ENCODE measurements at regions not wholly inside any gene's neighbourhood (a gene's known extent, or its start where the extent isn't known, plus 50 kb on each side); places are given as distances from the start of the nearest gene placed in this dataset.

DNA sequence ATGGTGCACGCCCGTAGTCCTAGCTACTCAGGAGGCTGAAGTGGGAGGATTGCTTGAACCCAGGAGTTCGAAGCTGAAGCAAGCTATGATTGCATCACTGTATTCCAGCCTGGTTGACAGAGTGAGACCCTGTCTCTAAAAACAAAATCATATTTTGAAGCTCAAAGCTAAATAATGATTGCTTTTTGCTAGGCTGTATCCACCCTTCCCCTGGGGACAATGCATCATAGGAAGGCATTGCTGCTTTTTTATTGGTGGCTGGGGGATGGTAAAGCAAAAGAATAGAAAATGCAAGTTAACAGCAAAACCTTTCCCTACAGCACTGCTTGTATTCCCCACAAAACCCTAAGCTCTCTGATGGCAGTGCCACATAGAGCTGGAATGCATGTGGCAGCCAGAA, 107.5 kb upstream of the WAC start:
- TF ChIP-seq TAF1 (IDR thresholded peaks at IDR 0.05; ENCODE audit: borderline replicate concordance, low read depth, low read length) (no peak), POLR2A (IDR thresholded peaks at IDR 0.05; ENCODE audit: low read depth, low read length) (no peak), POLR2AphosphoS5 (IDR thresholded peaks at IDR 0.05; ENCODE audit: low read depth, low read length) (no peak)
- no peak for FAIRE-seq
- DNase-seq (ENCODE audit: insufficient read length) = no peak

DNA sequence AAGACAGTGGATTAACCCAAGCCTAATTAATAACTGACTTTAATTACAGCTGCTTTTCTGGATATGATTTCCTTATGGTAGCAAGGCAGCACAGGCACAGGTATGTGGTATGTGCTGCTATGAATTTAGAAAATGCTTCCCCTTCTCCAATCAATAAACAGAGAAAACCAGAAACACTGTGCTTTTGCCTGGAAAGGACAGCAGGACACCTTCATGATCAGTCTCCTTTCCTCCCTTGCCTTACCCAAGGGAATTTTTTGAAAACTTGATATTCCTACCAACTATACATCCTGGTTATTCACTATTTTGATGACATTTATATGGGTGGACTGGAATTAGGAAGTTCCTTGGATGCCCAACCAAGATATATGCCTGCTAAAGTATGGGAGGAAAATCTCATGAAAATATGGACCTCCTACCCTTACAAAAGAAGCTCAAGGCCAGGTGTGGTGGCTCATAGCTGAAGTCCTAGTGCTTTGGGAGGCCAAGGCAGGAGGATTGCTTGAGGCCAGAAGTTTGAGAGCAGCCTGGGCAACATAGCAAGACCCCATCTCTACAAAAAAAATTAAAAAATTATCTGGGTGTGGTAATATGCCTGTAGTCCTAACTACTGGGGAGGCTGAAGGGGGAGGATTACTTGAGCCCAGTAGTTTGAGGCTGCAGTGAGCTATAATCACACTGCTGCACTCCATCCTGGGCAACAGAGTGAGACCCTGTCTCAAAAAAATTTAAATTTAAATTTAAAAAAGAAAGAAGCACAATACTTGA, 106.3 kb upstream of the WAC start:
- no peak for TF ChIP-seq POLR2AphosphoS5 (IDR thresholded peaks at IDR 0.05; ENCODE audit: low read depth, low read length)
- no peak for TF ChIP-seq POLR2A (IDR thresholded peaks at IDR 0.05; ENCODE audit: low read depth, low read length)
- no peak for TF ChIP-seq TAF1 (IDR thresholded peaks at IDR 0.05; ENCODE audit: borderline replicate concordance, low read depth, low read length)
- no peak for DNase-seq (ENCODE audit: insufficient read length)
- no peak for FAIRE-seq

DNA sequence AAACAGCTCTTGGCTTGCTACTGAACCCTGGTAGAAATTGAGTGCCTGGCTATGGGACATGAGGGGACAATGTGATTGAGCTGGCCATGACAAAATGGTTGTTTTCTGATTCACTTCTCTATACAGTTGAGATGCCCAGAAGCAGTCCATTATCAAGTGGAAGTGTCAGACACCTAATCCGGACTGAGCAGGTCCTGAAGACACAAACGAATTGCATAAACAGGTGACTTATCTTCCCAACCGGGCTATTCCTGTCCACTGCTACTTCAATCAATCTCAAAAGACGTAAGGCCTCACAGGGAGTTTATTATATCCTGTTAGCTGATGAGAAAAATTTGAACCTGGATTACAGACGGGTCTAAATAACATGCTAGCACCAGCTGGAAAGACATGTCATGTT, 105.5 kb upstream of the WAC start:
- FAIRE-seq (no peak), DNase-seq (ENCODE audit: insufficient read length) (no peak)
- TF ChIP-seq TAF1 (IDR thresholded peaks at IDR 0.05; ENCODE audit: borderline replicate concordance, low read depth, low read length) (no peak), POLR2AphosphoS5 (IDR thresholded peaks at IDR 0.05; ENCODE audit: low read depth, low read length) (no peak), POLR2A (IDR thresholded peaks at IDR 0.05; ENCODE audit: low read depth, low read length) (no peak)

DNA sequence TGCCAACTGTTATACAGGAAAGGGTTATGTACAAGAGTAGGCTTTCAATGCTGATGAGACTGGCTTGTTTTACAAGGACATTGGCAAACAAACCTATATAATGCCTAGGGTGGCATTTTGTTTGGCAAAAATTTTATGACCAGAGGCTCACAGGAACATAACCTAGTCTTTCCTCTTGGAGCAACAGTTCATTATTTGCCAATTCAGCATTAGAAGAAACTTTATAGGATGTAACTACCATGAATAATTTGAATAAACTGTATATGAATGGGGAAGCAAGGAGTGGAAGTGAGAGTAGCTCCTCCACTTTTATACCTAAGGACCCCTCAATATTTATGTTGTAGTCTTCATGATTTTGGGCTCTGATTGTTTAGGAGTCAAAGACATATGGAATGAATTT, 103.9 kb upstream of the WAC start:
- TF ChIP-seq POLR2AphosphoS5 (IDR thresholded peaks at IDR 0.05; ENCODE audit: low read depth, low read length) = no peak
- no peak for TF ChIP-seq POLR2A (IDR thresholded peaks at IDR 0.05; ENCODE audit: low read depth, low read length)
- no peak for TF ChIP-seq TAF1 (IDR thresholded peaks at IDR 0.05; ENCODE audit: borderline replicate concordance, low read depth, low read length)
- no peak for FAIRE-seq
- no peak for DNase-seq (ENCODE audit: insufficient read length)

DNA sequence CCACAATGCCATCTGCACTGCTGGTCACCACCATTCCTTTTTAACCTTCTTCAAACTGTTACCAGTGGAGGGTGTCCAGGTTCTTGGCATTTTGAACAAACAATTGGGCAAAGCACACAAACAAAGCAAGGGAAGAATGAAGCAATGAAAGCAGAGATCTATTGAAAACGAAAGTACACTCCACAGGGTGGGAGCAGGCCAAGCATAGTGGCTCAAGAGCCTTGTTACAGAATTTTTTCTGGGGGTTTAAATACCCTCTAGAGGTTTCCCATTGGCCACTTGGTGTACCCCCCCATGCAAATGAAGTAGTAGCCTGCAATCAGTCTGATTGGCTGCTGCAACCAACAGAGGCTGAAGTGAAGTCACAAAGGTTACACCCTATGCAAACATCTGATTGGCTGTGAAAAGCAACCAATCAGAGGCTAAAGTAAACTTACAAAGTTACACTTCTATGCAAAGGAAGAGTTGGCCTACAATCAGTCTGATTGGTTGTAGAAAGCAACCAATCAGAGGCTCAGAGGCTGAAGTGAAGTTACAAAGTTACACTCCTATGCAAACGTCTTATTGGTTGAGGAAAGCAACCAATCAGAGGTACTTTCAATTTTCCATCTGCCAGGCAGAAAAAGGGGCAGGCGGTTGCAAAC, 103.2 kb upstream of the WAC start:
- DNase-seq (ENCODE audit: insufficient read length) (no peak), FAIRE-seq (no peak)
- no peak for TF ChIP-seq POLR2AphosphoS5 (IDR thresholded peaks at IDR 0.05; ENCODE audit: low read depth, low read length)
- no peak for TF ChIP-seq TAF1 (IDR thresholded peaks at IDR 0.05; ENCODE audit: borderline replicate concordance, low read depth, low read length)
- no peak for TF ChIP-seq POLR2A (IDR thresholded peaks at IDR 0.05; ENCODE audit: low read depth, low read length)

DNA sequence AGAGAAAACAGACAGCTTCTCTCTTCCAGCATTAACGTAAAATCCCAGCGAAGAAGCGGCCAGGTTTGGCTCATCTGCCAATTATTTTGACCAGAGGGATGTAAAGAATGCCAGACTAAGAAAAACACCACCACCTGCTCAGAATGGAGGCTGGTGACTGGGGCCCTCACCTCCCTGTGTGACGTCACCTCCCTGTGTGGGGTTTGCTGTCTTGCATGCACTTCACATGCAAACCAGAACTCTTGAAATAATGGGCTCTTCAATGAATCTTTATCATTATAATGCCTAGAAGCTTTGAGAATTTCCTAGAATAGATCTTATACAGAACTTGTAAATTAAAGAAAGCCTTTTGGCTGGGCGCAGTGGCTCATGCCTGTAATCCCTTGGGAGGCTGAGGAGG, 101.8 kb upstream of the WAC start:
- FAIRE-seq = no peak

DNA sequence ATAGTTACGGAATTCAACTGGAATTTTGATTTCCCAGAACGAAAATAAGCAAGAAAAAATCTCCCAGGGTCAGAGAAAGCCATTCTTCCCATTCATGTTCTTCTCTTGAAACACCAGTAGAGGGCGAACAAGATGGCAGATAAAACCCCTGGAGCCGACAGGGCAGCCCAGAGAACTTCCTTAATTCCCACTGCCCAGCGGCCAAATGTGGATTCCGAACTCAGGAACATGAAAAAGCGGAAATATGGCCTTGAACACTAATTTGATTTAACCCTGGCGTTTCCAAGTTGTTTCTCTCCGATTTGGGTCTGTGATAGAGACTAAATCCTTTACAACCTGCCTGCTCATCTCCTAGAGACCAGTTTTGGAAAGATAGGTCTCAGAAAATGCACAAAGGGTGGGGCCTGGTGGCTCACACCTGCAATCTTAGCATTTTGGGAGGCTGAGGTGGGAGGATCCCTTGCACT, 100.7 kb upstream of the WAC start:
- TF ChIP-seq POLR2A (IDR thresholded peaks at IDR 0.05; ENCODE audit: low read depth, low read length) (no peak), TAF1 (IDR thresholded peaks at IDR 0.05; ENCODE audit: borderline replicate concordance, low read depth, low read length) (no peak), POLR2AphosphoS5 (IDR thresholded peaks at IDR 0.05; ENCODE audit: low read depth, low read length) (no peak)
- FAIRE-seq (peak; percentile 56), DNase-seq (ENCODE audit: insufficient read length) (peak; percentile 21)

More for the DNA sequence above, 101.8 kb upstream of the WAC start:
- DNase-seq (ENCODE audit: insufficient read length) = no peak
- no peak for TF ChIP-seq POLR2AphosphoS5 (IDR thresholded peaks at IDR 0.05; ENCODE audit: low read depth, low read length)
- no peak for TF ChIP-seq POLR2A (IDR thresholded peaks at IDR 0.05; ENCODE audit: low read depth, low read length)
- no peak for TF ChIP-seq TAF1 (IDR thresholded peaks at IDR 0.05; ENCODE audit: borderline replicate concordance, low read depth, low read length)

DNA sequence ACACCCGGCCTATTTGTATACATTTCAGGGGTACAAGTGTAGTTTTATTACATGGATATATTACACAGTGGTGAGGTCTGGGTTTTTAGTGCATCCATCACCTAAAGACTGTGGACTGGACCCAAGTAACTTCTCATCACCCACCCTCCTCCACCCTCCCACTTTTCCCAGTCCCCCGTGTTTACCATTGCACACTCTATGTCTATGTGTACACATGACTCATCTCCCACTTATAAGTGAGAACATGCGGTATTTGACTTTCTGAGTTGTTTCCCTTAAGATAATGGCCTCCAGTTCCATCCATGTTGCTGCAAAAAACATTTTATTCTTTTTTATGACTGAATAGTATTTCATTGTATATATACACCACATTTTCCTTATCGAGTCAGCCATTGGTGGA, 98.9 kb upstream of the WAC start:
- no peak for FAIRE-seq
- TF ChIP-seq TAF1 (IDR thresholded peaks at IDR 0.05; ENCODE audit: borderline replicate concordance, low read depth, low read length) = no peak
- no peak for TF ChIP-seq POLR2A (IDR thresholded peaks at IDR 0.05; ENCODE audit: low read depth, low read length)
- TF ChIP-seq POLR2AphosphoS5 (IDR thresholded peaks at IDR 0.05; ENCODE audit: low read depth, low read length) = no peak
- DNase-seq (ENCODE audit: insufficient read length) = no peak

DNA sequence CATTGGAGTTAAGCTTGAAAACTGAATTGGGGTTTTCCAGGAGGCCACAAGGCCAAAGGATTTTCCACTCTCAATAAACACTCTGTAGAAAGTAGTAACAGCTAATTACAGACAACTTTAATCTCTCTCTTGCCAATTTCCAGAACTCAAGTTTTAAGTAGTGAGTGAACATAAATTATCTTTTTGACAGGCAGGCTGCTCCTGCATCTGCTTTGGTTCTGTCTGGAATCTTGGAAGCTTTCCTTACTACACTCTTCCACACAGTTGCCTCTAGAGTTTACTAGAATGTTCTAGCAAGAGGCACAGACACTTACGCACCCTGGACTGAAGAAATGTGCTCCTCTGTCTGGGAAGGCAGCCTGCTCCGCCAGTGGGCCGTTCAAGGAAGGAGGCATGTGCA, 90.5 kb upstream of the WAC start:
- no peak for DNase-seq (ENCODE audit: insufficient read length)
- TF ChIP-seq POLR2AphosphoS5 (IDR thresholded peaks at IDR 0.05; ENCODE audit: low read depth, low read length) (no peak), POLR2A (IDR thresholded peaks at IDR 0.05; ENCODE audit: low read depth, low read length) (no peak), TAF1 (IDR thresholded peaks at IDR 0.05; ENCODE audit: borderline replicate concordance, low read depth, low read length) (no peak)
- FAIRE-seq = no peak

DNA sequence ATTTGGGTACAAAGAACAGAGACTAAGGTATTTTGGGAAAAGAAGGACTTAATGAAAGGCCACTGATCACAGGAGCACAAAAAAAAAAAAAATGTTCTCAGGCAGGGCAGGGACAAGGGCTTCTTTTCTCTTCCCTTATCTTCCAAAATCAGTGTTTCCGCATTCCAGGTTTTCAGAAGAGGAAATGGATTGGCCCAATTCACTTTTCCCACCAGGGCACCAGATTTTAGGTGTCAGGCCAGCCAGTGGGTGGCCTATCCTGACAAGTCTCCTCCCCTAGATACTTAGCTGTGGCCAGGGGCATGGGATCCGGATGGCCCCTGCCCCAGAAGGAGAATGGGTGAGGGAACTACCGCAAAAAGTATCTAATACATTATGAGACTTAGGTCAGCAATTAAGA, 88.9 kb upstream of the WAC start:
- TF ChIP-seq POLR2AphosphoS5 (IDR thresholded peaks at IDR 0.05; ENCODE audit: low read depth, low read length) (no peak), POLR2A (IDR thresholded peaks at IDR 0.05; ENCODE audit: low read depth, low read length) (no peak), TAF1 (IDR thresholded peaks at IDR 0.05; ENCODE audit: borderline replicate concordance, low read depth, low read length) (no peak)
- FAIRE-seq (no peak), DNase-seq (ENCODE audit: insufficient read length) (no peak)

DNA sequence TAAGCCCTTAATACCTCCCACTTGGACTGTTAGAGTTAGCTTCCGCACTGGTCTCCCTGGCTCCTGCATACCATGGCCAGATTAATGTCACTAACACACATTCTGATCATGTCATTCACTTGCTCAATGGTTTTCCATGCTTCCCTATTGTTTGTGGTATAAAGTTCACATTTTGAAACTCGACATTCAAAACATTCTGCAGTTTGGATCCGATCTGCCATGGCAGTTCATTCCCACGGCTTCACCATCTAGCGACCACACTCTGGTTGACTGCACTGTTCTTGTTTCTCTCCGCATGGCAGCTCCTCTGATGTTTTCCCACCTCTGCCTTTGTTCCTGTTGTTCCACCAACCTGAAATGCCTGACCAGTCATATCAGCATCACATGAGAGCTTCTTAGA, 87.4 kb upstream of the WAC start:
- TF ChIP-seq POLR2A (IDR thresholded peaks at IDR 0.05; ENCODE audit: low read depth, low read length) = no peak
- TF ChIP-seq TAF1 (IDR thresholded peaks at IDR 0.05; ENCODE audit: borderline replicate concordance, low read depth, low read length) = no peak
- TF ChIP-seq POLR2AphosphoS5 (IDR thresholded peaks at IDR 0.05; ENCODE audit: low read depth, low read length) = no peak
- DNase-seq (ENCODE audit: insufficient read length) = no peak
- no peak for FAIRE-seq

DNA sequence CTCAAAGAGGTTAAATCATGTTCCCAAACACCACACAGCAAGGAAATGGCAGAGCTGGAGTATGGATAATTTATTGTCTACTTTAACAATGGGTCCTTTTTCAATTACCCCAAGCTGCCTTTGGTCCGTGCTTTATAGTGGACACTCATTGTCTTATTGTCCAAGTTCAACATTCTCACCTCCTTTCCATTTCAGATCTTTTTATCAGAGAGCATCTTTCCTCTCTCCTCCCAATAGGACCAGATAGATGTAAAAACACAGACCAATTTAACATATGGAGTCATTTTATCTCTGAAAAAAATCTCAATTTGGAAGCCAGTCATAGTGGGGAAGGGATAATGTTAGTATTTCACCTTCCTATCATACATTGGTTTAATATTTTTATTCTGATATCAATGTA, 83.5 kb upstream of the WAC start:
- no peak for DNase-seq (ENCODE audit: insufficient read length)
- no peak for FAIRE-seq
- TF ChIP-seq POLR2AphosphoS5 (IDR thresholded peaks at IDR 0.05; ENCODE audit: low read depth, low read length) (no peak), POLR2A (IDR thresholded peaks at IDR 0.05; ENCODE audit: low read depth, low read length) (no peak), TAF1 (IDR thresholded peaks at IDR 0.05; ENCODE audit: borderline replicate concordance, low read depth, low read length) (no peak)

Data from GM12892 (cell line).